ENCODE measurements at regions not wholly inside any gene's neighbourhood (a gene's known extent, or its start where the extent isn't known, plus 50 kb on each side); places are given as distances from the start of the nearest gene placed in this dataset.

DNA sequence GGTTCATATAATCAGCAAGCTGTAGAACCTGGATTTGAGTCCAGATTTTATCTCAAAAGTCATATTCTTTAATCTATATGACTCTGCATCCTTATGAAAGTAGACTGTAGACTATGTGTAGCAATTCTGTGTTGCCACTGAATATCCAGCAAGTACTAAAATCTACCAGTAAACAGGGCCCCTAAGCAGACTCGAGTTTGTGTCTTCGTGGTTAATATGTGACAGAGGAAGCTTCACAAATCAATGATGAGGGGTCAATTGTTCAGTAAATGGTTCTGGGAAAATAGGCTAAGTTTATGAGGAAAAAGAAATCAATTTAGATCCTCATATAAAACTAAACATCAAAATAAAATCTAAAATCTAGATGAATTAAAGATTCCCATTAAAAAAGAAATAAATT, 648.5 kb upstream of the KIRREL3 start:
- H3K4me1 ChIP-seq (ENCODE audit: control insufficient read depth, insufficient read depth, low read length), result no peaks in the 10 kb centered on the region
- no peak overlapping the region for H3K9ac ChIP-seq (ENCODE audit: low read depth, low read length)
- H3K4me3 ChIP-seq (ENCODE audit: low read depth, low read length), result no peak overlapping the region
- no peaks in the 10 kb centered on the region for H3K9me3 ChIP-seq (ENCODE audit: control insufficient read depth, insufficient read depth, low read length)
- no peaks in the 10 kb centered on the region for H3K27me3 ChIP-seq (ENCODE audit: control insufficient read depth, insufficient read depth, low read length)
- H3K36me3 ChIP-seq (ENCODE audit: control insufficient read depth, insufficient read depth, low read length), result no peaks in the 10 kb centered on the region

DNA sequence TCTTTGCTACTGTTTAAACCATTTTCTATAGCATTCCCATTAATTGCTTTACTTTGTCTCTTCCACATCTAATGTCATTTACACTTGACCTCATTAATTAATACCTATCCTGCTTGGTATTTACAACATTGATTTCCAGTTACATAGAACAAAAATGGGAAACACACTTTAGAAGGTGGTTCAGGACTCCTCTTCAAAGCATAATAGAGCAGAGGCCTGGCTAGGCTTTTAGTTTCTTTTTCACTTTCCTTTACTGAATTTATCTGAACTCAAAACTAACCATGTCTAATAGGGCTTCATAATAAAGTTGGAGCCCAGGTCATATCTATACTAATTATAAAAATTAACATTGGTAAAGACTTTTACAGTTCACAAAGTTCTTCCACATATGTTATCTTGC, 648.0 kb upstream of the KIRREL3 start:
- no peaks in the 10 kb centered on the region for H3K9me3 ChIP-seq (ENCODE audit: control insufficient read depth, insufficient read depth, low read length)

DNA sequence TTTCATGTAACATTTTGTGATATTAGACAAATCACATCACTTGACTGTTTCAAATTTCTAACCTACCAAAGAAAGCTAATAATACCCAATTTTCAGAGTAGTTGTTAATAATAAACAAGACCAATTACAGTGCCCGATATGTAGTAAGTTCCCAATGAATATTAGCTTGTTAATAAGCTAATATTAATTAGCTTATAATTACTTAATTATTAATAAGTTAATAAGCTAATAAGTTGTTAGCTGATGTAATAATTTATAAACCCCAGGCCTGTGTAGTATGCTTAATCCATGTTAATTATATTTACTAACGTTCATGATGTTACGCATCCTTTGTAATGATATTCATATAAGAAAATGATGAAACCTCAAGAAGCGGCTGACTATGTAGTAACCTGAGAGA, 643.8 kb upstream of the KIRREL3 start:
- H3K4me3 ChIP-seq (ENCODE audit: low read depth, low read length), result no peak overlapping the region

More for the DNA sequence above, 648.0 kb upstream of the KIRREL3 start:
- Histone ChIP-seq H3K36me3 (ENCODE audit: control insufficient read depth, insufficient read depth, low read length) (no peaks in the 10 kb centered on the region), H3K27me3 (ENCODE audit: control insufficient read depth, insufficient read depth, low read length) (no peaks in the 10 kb centered on the region), H3K4me3 (ENCODE audit: low read depth, low read length) (no peak overlapping the region), H3K9ac (ENCODE audit: low read depth, low read length) (no peak overlapping the region), H3K4me1 (ENCODE audit: control insufficient read depth, insufficient read depth, low read length) (no peaks in the 10 kb centered on the region)

DNA sequence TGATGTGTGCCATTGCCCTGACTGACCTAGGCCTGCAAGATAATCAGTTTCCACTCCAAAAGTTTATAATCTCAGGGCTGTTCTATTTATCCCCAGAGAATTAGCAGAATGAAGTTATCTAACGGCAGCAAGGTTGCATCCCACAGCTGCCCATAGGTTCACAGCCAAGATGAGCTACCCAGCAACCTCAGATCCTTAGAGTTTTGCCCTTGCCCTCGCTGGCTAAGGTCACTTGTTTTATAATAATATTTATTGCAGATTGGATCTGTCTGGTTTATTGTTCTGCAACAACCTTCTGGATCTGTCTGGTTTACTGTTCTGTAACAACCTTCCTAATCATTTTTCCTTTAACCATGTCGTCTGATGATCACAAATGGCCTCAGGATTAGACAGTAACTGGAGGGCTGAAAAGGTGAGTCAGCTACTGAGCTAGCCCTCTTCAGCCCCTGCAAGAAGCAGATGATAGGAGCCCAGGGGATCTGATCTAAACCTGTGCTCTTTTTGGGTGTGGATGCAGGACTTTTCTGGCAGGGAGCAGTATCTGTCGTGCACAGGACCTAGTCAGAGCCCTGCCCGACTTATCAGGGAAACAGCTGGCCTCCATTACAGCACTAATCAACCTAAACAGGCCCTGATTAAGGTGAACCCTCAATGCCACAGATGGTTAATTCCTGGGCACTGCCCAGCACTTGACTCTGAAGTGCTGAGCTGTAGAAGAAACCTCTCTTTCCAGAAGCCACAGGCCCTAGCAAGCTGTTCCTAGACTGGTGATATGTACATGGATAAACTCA, 642.9 kb upstream of the KIRREL3 start:
- H3K9ac ChIP-seq (ENCODE audit: low read depth, low read length), result no peak overlapping the region
- peaks cover 4% of the 10 kb centered on the region for H3K4me1 ChIP-seq (ENCODE audit: control insufficient read depth, insufficient read depth, low read length)
- no peaks in the 10 kb centered on the region for H3K36me3 ChIP-seq (ENCODE audit: control insufficient read depth, insufficient read depth, low read length)
- no peaks in the 10 kb centered on the region for H3K27me3 ChIP-seq (ENCODE audit: control insufficient read depth, insufficient read depth, low read length)
- H3K9me3 ChIP-seq (ENCODE audit: control insufficient read depth, insufficient read depth, low read length), result no peaks in the 10 kb centered on the region
- no peak overlapping the region for H3K4me3 ChIP-seq (ENCODE audit: low read depth, low read length)

More for the DNA sequence above, 643.8 kb upstream of the KIRREL3 start:
- peaks cover 4% of the 10 kb centered on the region for H3K4me1 ChIP-seq (ENCODE audit: control insufficient read depth, insufficient read depth, low read length)
- no peaks in the 10 kb centered on the region for H3K27me3 ChIP-seq (ENCODE audit: control insufficient read depth, insufficient read depth, low read length)
- no peaks in the 10 kb centered on the region for H3K9me3 ChIP-seq (ENCODE audit: control insufficient read depth, insufficient read depth, low read length)
- H3K9ac ChIP-seq (ENCODE audit: low read depth, low read length), result no peak overlapping the region
- no peaks in the 10 kb centered on the region for H3K36me3 ChIP-seq (ENCODE audit: control insufficient read depth, insufficient read depth, low read length)

DNA sequence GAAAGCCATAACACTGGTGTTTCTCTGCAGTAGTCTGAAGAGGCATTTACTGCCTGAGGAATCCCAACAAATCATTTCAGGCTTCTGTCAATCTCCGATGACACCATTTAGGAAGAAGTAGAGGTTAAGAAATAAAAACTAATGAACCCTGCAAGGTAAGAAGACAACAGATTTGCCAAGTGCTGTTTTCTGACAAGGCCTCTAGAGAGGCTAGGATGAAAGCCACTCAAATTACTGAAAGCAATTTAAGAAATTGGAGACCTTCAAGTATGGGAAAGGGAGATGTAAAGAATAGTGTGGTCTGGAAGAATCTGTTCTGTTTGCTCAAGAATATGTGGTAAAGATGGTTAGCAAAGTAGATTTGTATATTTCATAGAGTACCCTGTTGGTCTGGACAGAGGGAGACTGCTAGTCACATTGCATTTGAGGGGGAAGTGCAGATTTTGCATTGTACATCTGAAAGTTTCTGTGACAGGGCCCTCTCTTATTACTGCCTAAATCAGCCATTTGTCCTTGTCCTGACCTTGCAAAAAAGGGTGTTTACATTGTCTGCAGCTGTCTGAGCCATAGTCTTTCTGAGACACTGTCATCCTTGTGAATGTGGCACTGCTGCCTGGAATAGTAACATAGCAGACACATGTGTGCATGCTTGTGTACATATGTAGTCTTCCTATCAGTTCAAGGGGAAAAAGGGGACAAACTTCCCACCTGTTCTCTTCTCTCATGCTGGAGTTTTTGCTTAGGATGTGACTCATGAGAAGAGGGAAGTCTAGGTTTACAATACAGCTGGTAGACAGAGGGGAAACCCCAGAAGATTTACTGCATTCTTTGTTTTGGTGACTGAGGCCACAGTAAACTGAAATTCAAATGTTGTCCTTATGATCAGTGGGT, 640.2 kb upstream of the KIRREL3 start:
- Histone ChIP-seq H3K36me3 (ENCODE audit: control insufficient read depth, insufficient read depth, low read length) (no peaks in the 10 kb centered on the region), H3K27me3 (ENCODE audit: control insufficient read depth, insufficient read depth, low read length) (no peaks in the 10 kb centered on the region), H3K4me3 (ENCODE audit: low read depth, low read length) (no peak overlapping the region), H3K9ac (ENCODE audit: low read depth, low read length) (no peak overlapping the region), H3K4me1 (ENCODE audit: control insufficient read depth, insufficient read depth, low read length) (peaks cover 4% of the 10 kb centered on the region), H3K9me3 (ENCODE audit: control insufficient read depth, insufficient read depth, low read length) (no peaks in the 10 kb centered on the region)

DNA sequence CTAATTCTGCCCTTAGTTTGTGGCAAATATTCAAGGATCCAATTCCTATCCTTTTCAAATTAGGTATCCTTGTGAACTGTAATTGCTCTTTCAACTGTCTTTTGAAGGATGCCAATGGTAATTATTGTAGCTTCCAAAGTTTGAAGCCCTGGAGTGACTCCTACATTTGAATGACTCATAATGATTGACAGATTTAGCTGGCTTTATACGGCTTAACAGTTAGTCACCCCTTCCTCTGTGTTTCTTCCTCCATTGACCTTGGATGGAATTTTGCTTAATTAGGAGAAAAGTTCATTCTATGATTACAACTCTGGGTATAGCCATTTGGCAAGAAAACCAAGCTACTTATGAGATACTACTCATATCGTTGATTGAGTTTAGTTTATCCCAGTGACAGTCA, 639.3 kb upstream of the KIRREL3 start:
- no peaks in the 10 kb centered on the region for H3K27me3 ChIP-seq (ENCODE audit: control insufficient read depth, insufficient read depth, low read length)
- no peaks in the 10 kb centered on the region for H3K9me3 ChIP-seq (ENCODE audit: control insufficient read depth, insufficient read depth, low read length)
- H3K4me3 ChIP-seq (ENCODE audit: low read depth, low read length), result no peak overlapping the region
- H3K9ac ChIP-seq (ENCODE audit: low read depth, low read length), result no peak overlapping the region
- no peaks in the 10 kb centered on the region for H3K36me3 ChIP-seq (ENCODE audit: control insufficient read depth, insufficient read depth, low read length)
- peaks cover 4% of the 10 kb centered on the region for H3K4me1 ChIP-seq (ENCODE audit: control insufficient read depth, insufficient read depth, low read length)

DNA sequence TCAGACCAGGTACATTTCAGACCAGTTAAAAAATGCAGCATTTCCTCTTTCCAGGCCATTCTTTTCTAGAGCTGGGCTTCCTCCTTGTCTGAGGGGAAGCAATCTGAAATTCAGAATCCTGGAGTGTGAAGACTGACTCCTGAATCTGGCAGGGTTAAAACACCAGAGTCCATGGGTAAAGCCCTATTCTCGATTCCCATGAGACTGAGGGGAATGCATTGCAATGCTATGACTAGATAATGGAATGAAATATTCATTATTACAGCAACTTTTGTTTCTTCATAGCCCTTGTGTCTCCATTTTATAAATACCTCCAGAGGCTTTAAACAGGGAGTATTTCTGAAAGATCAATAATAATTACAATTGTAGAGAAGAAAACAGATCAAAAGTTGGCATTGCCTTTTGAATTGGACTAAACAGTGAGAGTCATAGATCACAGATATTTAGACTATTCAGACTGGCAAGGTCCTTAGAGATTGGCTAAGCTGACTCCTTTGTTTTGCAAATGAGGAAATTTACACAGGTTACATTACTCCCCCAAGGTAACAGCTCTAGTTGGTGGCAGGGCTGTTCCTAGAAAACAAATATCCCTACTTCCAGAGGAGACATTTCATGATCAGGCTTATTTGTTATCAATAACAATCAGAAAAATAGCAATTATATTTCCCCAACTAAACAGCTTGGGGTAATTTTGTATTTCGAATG, 632.6 kb upstream of the KIRREL3 start:
- Histone ChIP-seq H3K4me3 (ENCODE audit: low read depth, low read length) (no peak overlapping the region), H3K36me3 (ENCODE audit: control insufficient read depth, insufficient read depth, low read length) (no peaks in the 10 kb centered on the region), H3K9ac (ENCODE audit: low read depth, low read length) (no peak overlapping the region), H3K4me1 (ENCODE audit: control insufficient read depth, insufficient read depth, low read length) (peaks cover 26% of the 10 kb centered on the region), H3K27me3 (ENCODE audit: control insufficient read depth, insufficient read depth, low read length) (no peaks in the 10 kb centered on the region), H3K9me3 (ENCODE audit: control insufficient read depth, insufficient read depth, low read length) (no peaks in the 10 kb centered on the region)

DNA sequence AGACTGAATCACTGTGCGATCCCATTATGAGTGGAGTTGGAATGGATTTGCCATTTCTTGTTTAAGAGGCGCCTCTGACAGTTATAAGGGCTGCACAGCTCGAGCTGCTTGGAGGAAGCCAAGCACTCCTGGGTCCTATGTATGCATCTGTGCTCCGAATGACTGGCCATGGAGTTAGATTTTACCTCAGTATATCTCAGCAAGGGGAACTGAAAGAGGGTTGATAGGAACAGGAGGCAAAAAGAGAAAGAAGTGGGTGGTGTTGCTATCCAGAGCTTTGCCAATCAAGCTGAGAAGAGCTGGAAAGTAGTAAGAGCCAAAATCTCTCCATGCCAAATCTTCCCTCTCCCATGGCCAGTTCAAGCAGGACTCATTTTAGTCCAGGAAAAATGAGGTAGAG, 632.0 kb upstream of the KIRREL3 start:
- H3K27me3 ChIP-seq (ENCODE audit: control insufficient read depth, insufficient read depth, low read length), result no peaks in the 10 kb centered on the region
- H3K36me3 ChIP-seq (ENCODE audit: control insufficient read depth, insufficient read depth, low read length), result no peaks in the 10 kb centered on the region
- no peak overlapping the region for H3K9ac ChIP-seq (ENCODE audit: low read depth, low read length)
- no peaks in the 10 kb centered on the region for H3K9me3 ChIP-seq (ENCODE audit: control insufficient read depth, insufficient read depth, low read length)
- no peak overlapping the region for H3K4me3 ChIP-seq (ENCODE audit: low read depth, low read length)
- peaks cover 26% of the 10 kb centered on the region for H3K4me1 ChIP-seq (ENCODE audit: control insufficient read depth, insufficient read depth, low read length)

DNA sequence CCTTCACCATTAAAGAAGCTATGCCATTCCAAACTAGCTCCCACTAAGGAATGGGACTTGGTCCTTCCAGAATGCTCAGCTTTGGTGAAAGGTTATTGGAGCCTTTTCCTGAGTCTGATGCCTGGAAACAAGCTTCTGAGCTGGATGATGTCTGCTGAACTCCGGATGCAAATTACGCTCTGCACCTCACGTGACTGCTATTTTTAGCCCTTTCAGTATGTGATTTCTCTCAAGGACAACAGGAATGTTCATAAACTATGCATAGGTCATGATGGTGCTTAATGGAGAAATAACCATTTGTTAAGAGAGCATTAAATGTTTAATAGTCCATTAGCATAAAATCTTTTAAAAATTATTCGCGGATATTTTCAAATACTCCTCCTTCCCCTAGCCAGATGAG, 631.4 kb upstream of the KIRREL3 start:
- Histone ChIP-seq H3K27me3 (ENCODE audit: control insufficient read depth, insufficient read depth, low read length) (no peaks in the 10 kb centered on the region), H3K9ac (ENCODE audit: low read depth, low read length) (no peak overlapping the region), H3K4me3 (ENCODE audit: low read depth, low read length) (no peak overlapping the region), H3K9me3 (ENCODE audit: control insufficient read depth, insufficient read depth, low read length) (no peaks in the 10 kb centered on the region), H3K36me3 (ENCODE audit: control insufficient read depth, insufficient read depth, low read length) (no peaks in the 10 kb centered on the region), H3K4me1 (ENCODE audit: control insufficient read depth, insufficient read depth, low read length) (peaks cover 26% of the 10 kb centered on the region)

DNA sequence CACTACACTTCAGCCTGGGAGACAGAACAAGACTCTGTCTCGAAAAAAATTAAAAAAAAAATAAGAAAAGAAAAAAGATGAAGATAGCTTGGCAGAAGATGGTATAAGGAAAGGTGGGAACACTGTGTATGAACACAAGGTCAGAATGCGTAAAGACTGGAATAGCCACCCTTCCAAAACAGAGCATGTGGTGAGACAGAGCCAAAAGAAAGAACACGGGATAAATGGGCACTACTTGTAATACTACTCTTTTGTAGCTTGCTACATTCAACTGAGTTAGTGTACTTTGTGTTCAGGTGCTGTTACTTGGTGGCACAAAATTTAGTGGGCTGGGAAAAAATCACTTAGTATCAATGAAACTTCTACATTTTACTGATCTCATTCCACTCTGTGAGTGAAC, 628.6 kb upstream of the KIRREL3 start:
- no peaks in the 10 kb centered on the region for H3K27me3 ChIP-seq (ENCODE audit: control insufficient read depth, insufficient read depth, low read length)
- no peaks in the 10 kb centered on the region for H3K36me3 ChIP-seq (ENCODE audit: control insufficient read depth, insufficient read depth, low read length)
- H3K9ac ChIP-seq (ENCODE audit: low read depth, low read length), result no peak overlapping the region
- peaks cover 25% of the 10 kb centered on the region for H3K4me1 ChIP-seq (ENCODE audit: control insufficient read depth, insufficient read depth, low read length)
- no peaks in the 10 kb centered on the region for H3K9me3 ChIP-seq (ENCODE audit: control insufficient read depth, insufficient read depth, low read length)
- no peak overlapping the region for H3K4me3 ChIP-seq (ENCODE audit: low read depth, low read length)

DNA sequence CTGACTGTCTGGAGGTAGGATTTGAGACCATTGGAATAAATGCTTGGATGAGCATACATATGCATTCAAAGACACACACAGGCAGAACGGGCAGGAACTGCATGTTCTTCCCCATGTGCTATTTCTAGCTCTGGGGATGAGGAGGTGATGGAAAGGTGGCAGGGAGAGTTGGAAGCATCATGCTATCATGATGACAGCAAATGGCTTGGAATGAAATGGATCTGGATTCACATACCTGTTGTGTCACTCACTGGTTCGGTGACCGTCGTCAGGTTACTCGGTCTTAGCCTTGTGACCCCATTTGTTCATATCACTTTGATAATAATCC, 627.9 kb upstream of the KIRREL3 start:
- no peak overlapping the region for H3K4me3 ChIP-seq (ENCODE audit: low read depth, low read length)
- H3K36me3 ChIP-seq (ENCODE audit: control insufficient read depth, insufficient read depth, low read length), result no peaks in the 10 kb centered on the region
- peaks cover 19% of the 10 kb centered on the region for H3K4me1 ChIP-seq (ENCODE audit: control insufficient read depth, insufficient read depth, low read length)
- H3K9ac ChIP-seq (ENCODE audit: low read depth, low read length), result no peak overlapping the region
- H3K27me3 ChIP-seq (ENCODE audit: control insufficient read depth, insufficient read depth, low read length), result no peaks in the 10 kb centered on the region
- no peaks in the 10 kb centered on the region for H3K9me3 ChIP-seq (ENCODE audit: control insufficient read depth, insufficient read depth, low read length)

Measured in iPS-15b (cell line).